Gastroesophageal sphincter (tissue), 3 donors: ENCODE measurements at regions not wholly inside any gene's neighbourhood (a gene's known extent, or its start where the extent isn't known, plus 50 kb on each side); places are given as distances from the start of the nearest gene placed in this dataset.

ENCODE experiments used
- CTCF ChIP-seq, 4 experiments: fragments of 200-600 bp in 2 of 4; fragments of 450-650 bp in 2 of 4; sonication (generic) in 1 of 4; IDR thresholded peaks; one replicate each; pipeline ENCODE4 v1.5.1; 2017 to 2019; ENCODE audit warnings: antibody characterized with exemption in 4 of 4, mild to moderate bottlenecking in 2 of 4, moderate library complexity in 2 of 4
- EP300 ChIP-seq: sonication (generic); formaldehyde crosslinking; IDR thresholded peaks from one replicate; pipeline ENCODE4 v1.6.1; 2017; ENCODE audit warnings: antibody characterized with exemption, mild to moderate bottlenecking
- POLR2A ChIP-seq, 2 donors: fragments of 450-650 bp; IDR thresholded peaks; one replicate each; pipeline ENCODE4 v1.6.1; 2017; ENCODE audit warnings: antibody characterized with exemption in 2 of 2, mild to moderate bottlenecking in 2 of 2, moderate library complexity in 1 of 2

DNA sequence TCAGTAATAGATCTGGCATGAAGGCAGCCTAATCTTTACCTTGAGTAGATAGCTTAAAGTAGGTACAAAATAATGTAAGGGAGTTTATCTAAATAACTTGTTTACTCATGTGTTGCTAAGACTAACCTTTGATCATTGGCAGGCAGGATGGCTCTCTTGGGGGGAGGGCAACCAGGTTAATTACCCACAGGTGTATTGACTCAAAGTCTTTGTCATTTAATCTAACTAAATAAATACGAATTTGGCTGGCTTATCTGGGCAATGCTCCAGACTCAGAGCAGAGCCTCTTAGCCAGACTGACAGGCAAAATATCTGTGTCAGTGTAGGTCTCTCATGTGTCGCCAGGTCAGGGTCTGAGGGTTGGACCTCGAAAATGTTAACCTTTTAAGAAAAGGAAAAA is 283.4 kb upstream of the KLHL1 start:
- TF ChIP-seq CTCF (IDR thresholded peaks at IDR 0.05) = no peak
- TF ChIP-seq POLR2A (IDR thresholded peaks at IDR 0.05) = no peak
- no peak for TF ChIP-seq EP300
